ENCODE measurements at regions not wholly inside any gene's neighbourhood (a gene's known extent, or its start where the extent isn't known, plus 50 kb on each side); places are given as distances from the start of the nearest gene placed in this dataset.

GRCh38 chr4:4640692-4641091 is 98.8 kb upstream of the STX18 start:
- 52 to 70% (median 60%) methylated on average over 10 of the region's 10 CpGs for WGBS, 5 donors
- peaks cover 0 to 7% (median 0%) of the 10 kb centered on the region in 6 donors for H3K36me3 ChIP-seq
- intact Hi-C loops (cut with DNase I; ENCODE audit: low total_unique reads): no loop called here
- no peak overlapping the region for H3K27ac ChIP-seq
- H3K4me1 ChIP-seq: no peaks in the 10 kb centered on the region
- TF ChIP-seq POLR2AphosphoS5 (IDR thresholded peaks at IDR 0.05) (no peak), CTCF (IDR thresholded peaks at IDR 0.05 in 8 of 11, conservative IDR thresholded peaks at IDR 0.05 in 3 of 11) (no peak)
- no peaks in the 10 kb centered on the region for H3K27me3 ChIP-seq (replicated peaks in 1 of 7)
- no peak for DNase-seq
- no peak overlapping the region for H3K4me3 ChIP-seq
- no peaks in the 10 kb centered on the region for H3K9me3 ChIP-seq

GRCh38 chr4:4639370-4639769 is 97.5 kb upstream of the STX18 start:
- Histone ChIP-seq H3K27ac (no peak overlapping the region), H3K27me3 (replicated peaks in 1 of 7) (no peaks in the 10 kb centered on the region), H3K36me3 (peaks cover 0 to 7% (median 0%) of the 10 kb centered on the region in 6 donors), H3K9me3 (no peaks in the 10 kb centered on the region), H3K4me3 (no peak overlapping the region), H3K4me1 (no peaks in the 10 kb centered on the region)
- DNase-seq: no peak
- 76 to 80% (median 76%) methylated on average over 3 of the region's 3 CpGs for WGBS, 5 donors
- TF ChIP-seq POLR2A (IDR thresholded peaks at IDR 0.05) (no peak), CTCF (IDR thresholded peaks at IDR 0.05 in 8 of 11, conservative IDR thresholded peaks at IDR 0.05 in 3 of 11) (no peak), POLR2AphosphoS5 (IDR thresholded peaks at IDR 0.05) (no peak)
- intact Hi-C loops (cut with DNase I; ENCODE audit: low total_unique reads): no loop called here

- intact Hi-C loops (cut with DNase I; ENCODE audit: low total_unique reads): no loop called here
- H3K9me3 ChIP-seq: no peaks in the 10 kb centered on the region
- no peak overlapping the region for H3K4me3 ChIP-seq
- peaks cover 0 to 7% (median 0%) of the 10 kb centered on the region in 6 donors for H3K36me3 ChIP-seq
- no peaks in the 10 kb centered on the region for H3K4me1 ChIP-seq
- no peak for DNase-seq
- no peak overlapping the region for H3K27ac ChIP-seq
- 71 to 82% (median 76%) methylated on average over 5 of the region's 5 CpGs for WGBS, 5 donors
- no peaks in the 10 kb centered on the region for H3K27me3 ChIP-seq (replicated peaks in 1 of 7)
- no peak for TF ChIP-seq POLR2A (IDR thresholded peaks at IDR 0.05)
- TF ChIP-seq CTCF (IDR thresholded peaks at IDR 0.05 in 8 of 11, conservative IDR thresholded peaks at IDR 0.05 in 3 of 11): no peak
Observed at GRCh38 chr4:4637710-4638109, 95.9 kb upstream of the STX18 start.

GRCh38 chr4:4633431-4633830 is 91.6 kb upstream of the STX18 start:
- no peaks in the 10 kb centered on the region for H3K27me3 ChIP-seq (replicated peaks in 1 of 7)
- whole genome bisulfite sequencing, 5 donors: 91 to 96% (median 92%) methylated on average over 3 of the region's 3 CpGs
- H3K36me3 ChIP-seq: peaks cover 0 to 7% (median 0%) of the 10 kb centered on the region in 6 donors
- no peaks in the 10 kb centered on the region for H3K4me1 ChIP-seq
- no peak overlapping the region for H3K4me3 ChIP-seq
- no peak for TF ChIP-seq POLR2A (IDR thresholded peaks at IDR 0.05)
- TF ChIP-seq CTCF (IDR thresholded peaks at IDR 0.05 in 8 of 11, conservative IDR thresholded peaks at IDR 0.05 in 3 of 11): no peak
- no peak for TF ChIP-seq POLR2AphosphoS5 (IDR thresholded peaks at IDR 0.05)
- H3K9me3 ChIP-seq: no peaks in the 10 kb centered on the region
- no peak overlapping the region for H3K27ac ChIP-seq
- intact Hi-C loops (cut with DNase I; ENCODE audit: low total_unique reads): no loop called here
- DNase-seq: no peak

All from spleen (tissue), 11 donors.